GM12878 (cell line): ENCODE measurements at regions not wholly inside any gene's neighbourhood (a gene's known extent, or its start where the extent isn't known, plus 50 kb on each side); places are given as distances from the start of the nearest gene placed in this dataset.

ENCODE experiments used
- ATAC-seq: fragments of 200-7000 bp; cut with Tn5 transposase; 3 replicates; pipeline ENCODE4 v1.9.1; 2020; ENCODE audit warnings: mild to moderate bottlenecking, moderate library complexity
- BruUV-seq: library from RNA; stranded (reverse); fragments of 400-500 nt; replicated peaks from 2 replicates; lab custom pipeline; 2021; lab: Mats Ljungman, UMichigan
- CTCF ChIA-PET: fragments of 300-600 bp; sonication (Branson Sonifier 250); formaldehyde crosslinking; extraction: SDS; loops from one replicate; lab custom pipeline; 2021; ENCODE audit warnings: inconsistent platforms; lab: Yijun Ruan, JAX
- POLR2A ChIA-PET: fragments of 350-600 bp; formaldehyde crosslinking; extraction: SDS; loops from one replicate; lab custom pipeline; 2021; ENCODE audit warnings: inconsistent platforms; lab: Charles Lee
- RAD21 ChIA-PET: fragments of 300-600 bp; sonication (Branson Sonifier 250); formaldehyde crosslinking; loops from one replicate; lab custom pipeline; 2023; ENCODE audit warnings: antibody characterized with exemption; ENCODE audit not compliant: unreplicated experiment; lab: Charles Lee
- SMC1A ChIA-PET: fragments of 300-600 bp; sonication (Branson Sonifier 250); formaldehyde crosslinking; loops from one replicate; lab custom pipeline; 2023; ENCODE audit not compliant: unreplicated experiment, uncharacterized antibody; lab: Charles Lee
- DNase-seq: peaks from one replicate; pipeline ENCODE4 v3.0.0-alpha.2; 2011; ENCODE audit warnings: low read depth, low spot score
- FAIRE-seq: peaks from 3 replicates; lab custom pipeline; 2011; peaks lifted over from hg19 to GRCh38; lab: Jason Lieb, UNC
- H2AFZ ChIP-seq: 2 replicates; pipeline ENCODE4 v1.6.0; 2011; ENCODE audit warnings: low read depth, low read length, control low read depth; ENCODE audit not compliant: control insufficient read depth
- H3K27ac ChIP-seq: 2 replicates; pipeline ENCODE4 v1.5.1; 2011; ENCODE audit warnings: control low read depth; ENCODE audit not compliant: control insufficient read depth, insufficient read depth
- H3K27me3 ChIP-seq, 2 experiments: replicated peaks in 1 of 2; 2 replicates each; pipeline versions ENCODE4 v1.6.0 to v1.6.1; 2011; ENCODE audit warnings: low read length in 1 of 2; ENCODE audit not compliant: control insufficient read depth in 2 of 2, insufficient read depth in 2 of 2
- H3K36me3 ChIP-seq, 2 experiments: 2 replicates each; pipeline ENCODE4 v1.5.1; 2011; ENCODE audit warnings: low read length in 1 of 2; ENCODE audit not compliant: control insufficient read depth in 2 of 2, insufficient read depth in 2 of 2
- H3K4me1 ChIP-seq: 2 replicates; pipeline ENCODE4 v1.6.1; 2011; ENCODE audit warnings: mild to moderate bottlenecking, low read length, moderate library complexity, mixed read lengths; ENCODE audit not compliant: control insufficient read depth, insufficient read depth
- H3K4me2 ChIP-seq: 2 replicates; pipeline ENCODE4 v1.6.0; 2011; ENCODE audit warnings: control low read depth; ENCODE audit not compliant: control insufficient read depth, insufficient read depth
- H3K4me3 ChIP-seq: fragments of 200-600 bp; sonication (generic); 2 replicates; pipeline ENCODE4 v1.5.1; 2016
- H3K79me2 ChIP-seq: 2 replicates; pipeline ENCODE4 v1.6.0; 2011; ENCODE audit warnings: low read length; ENCODE audit not compliant: control insufficient read depth, insufficient read depth
- H3K9ac ChIP-seq: 2 replicates; pipeline ENCODE4 v1.8.0; 2011; ENCODE audit warnings: low read length, control low read depth, mixed read lengths; ENCODE audit not compliant: control insufficient read depth, insufficient read depth
- H3K9me3 ChIP-seq: replicated peaks from 3 replicates; pipeline ENCODE4 v1.5.1; 2011; ENCODE audit warnings: mild to moderate bottlenecking, low read length; ENCODE audit not compliant: control insufficient read depth, insufficient read depth
- H4K20me1 ChIP-seq: 2 replicates; pipeline ENCODE4 v1.6.0; 2011; ENCODE audit not compliant: control insufficient read depth, insufficient read depth
- BCL3 ChIP-seq: IDR thresholded peaks from 2 replicates; pipeline ENCODE4 v1.6.1; 2011; ENCODE audit warnings: borderline replicate concordance, low read depth, mild to moderate bottlenecking, moderate library complexity, low read length; ENCODE audit not compliant: insufficient read depth, poor library complexity, severe bottlenecking
- BRCA1 ChIP-seq: IDR thresholded peaks from 2 replicates; pipeline ENCODE4 v1.6.1; 2011; ENCODE audit warnings: low read depth, low read length, improper control_type of control experiment
- CBX3 ChIP-seq: fragments of 200-600 bp; sonication (generic); IDR thresholded peaks from 2 replicates; pipeline ENCODE4 v1.6.1; 2016; ENCODE audit warnings: low read depth, borderline replicate concordance
- EGR1 ChIP-seq, 2 experiments: IDR thresholded peaks; 1 replicate in 1 of 2; 2 replicates in 1 of 2; pipeline ENCODE4 v1.6.1; 2011 to 2012; ENCODE audit warnings: low read depth in 2 of 2, low read length in 2 of 2, borderline replicate concordance in 1 of 2, mild to moderate bottlenecking in 1 of 2, moderate library complexity in 1 of 2
- ELK1 ChIP-seq: IDR thresholded peaks from 2 replicates; pipeline ENCODE4 v1.6.1; 2012; ENCODE audit warnings: low read depth, low read length, improper control_type of control experiment
- GABPA ChIP-seq: IDR thresholded peaks from 2 replicates; pipeline ENCODE4 v1.6.1; 2014; ENCODE audit warnings: antibody characterized with exemption, low read depth, mild to moderate bottlenecking, inconsistent platforms
- HCFC1 ChIP-seq: fragments of 150-350 bp; IDR thresholded peaks from 2 replicates; pipeline ENCODE4 v1.6.1; 2014; ENCODE audit warnings: low read length
- HDGF ChIP-seq: fragments of 450-650 bp; IDR thresholded peaks from 2 replicates; pipeline ENCODE4 v1.6.1; 2016; ENCODE audit warnings: antibody characterized with exemption
- MLLT1 ChIP-seq: fragments of 450-650 bp; IDR thresholded peaks from 2 replicates; pipeline ENCODE4 v1.6.1; 2016; ENCODE audit warnings: mild to moderate bottlenecking
- MXI1 ChIP-seq: fragments of 150-350 bp; IDR thresholded peaks from 2 replicates; pipeline ENCODE4 v1.6.1; 2011; ENCODE audit warnings: low read depth, mild to moderate bottlenecking, inconsistent platforms, low read length, improper control_type of control experiment
- NKRF ChIP-seq: fragments of 450-650 bp; conservative IDR thresholded peaks from 2 replicates; pipeline ENCODE4 v1.6.1; 2017; ENCODE audit warnings: mild to moderate bottlenecking, moderate library complexity
- RCOR1 ChIP-seq: conservative IDR thresholded peaks from 2 replicates; pipeline ENCODE4 v1.6.1; 2012; ENCODE audit warnings: low read depth, low read length, improper control_type of control experiment
- SP1 ChIP-seq: IDR thresholded peaks from one replicate; pipeline ENCODE4 v1.6.1; 2011; ENCODE audit warnings: low read depth, low read length
- SREBF1 ChIP-seq: IDR thresholded peaks from 2 replicates; pipeline ENCODE4 v1.6.1; 2012; ENCODE audit warnings: mild to moderate bottlenecking, low read length
- SRF ChIP-seq, 2 experiments: IDR thresholded peaks; 2 replicates each; pipeline ENCODE4 v1.6.1; 2011; ENCODE audit warnings: low read depth in 2 of 2, low read length in 2 of 2, mild to moderate bottlenecking in 1 of 2, moderate library complexity in 1 of 2
- SUPT20H ChIP-seq: IDR thresholded peaks from 2 replicates; pipeline ENCODE4 v1.6.1; 2011; ENCODE audit warnings: low read depth, mild to moderate bottlenecking, low read length, moderate library complexity, borderline replicate concordance; ENCODE audit not compliant: control insufficient read depth
- SUZ12 ChIP-seq: fragments of 200-600 bp; sonication (generic); IDR thresholded peaks from one replicate; pipeline ENCODE4 v1.6.1; 2018; ENCODE audit warnings: antibody characterized with exemption, mild to moderate bottlenecking; ENCODE audit not compliant: unreplicated experiment
- WGBS: methylation state at CpG from one replicate; pipeline ENCODE4 v1.1.6; 2016; ENCODE audit warnings: low lambda C conversion rate; ENCODE audit not compliant: insufficient replicate concordance, insufficient coverage; ENCODE audit errors: missing lambda C conversion rate; 5-methylcytosine and 5-hydroxymethylcytosine counted together
- in situ Hi-C: fragments of 300-500 bp; cut with MboI; formaldehyde crosslinking; loops from 9 replicates; pipeline ENCODE4 v1.14.3; 2018; ENCODE audit warnings: mixed read lengths
- intact Hi-C: fragments of 100-400 bp; cut with micrococcal nuclease; formaldehyde crosslinking; loops from one replicate; pipeline ENCODE4 v1.14.2; 2022; ENCODE audit not compliant: unreplicated experiment

GRCh38 chr5:30878296-30878695, 315.2 kb upstream of the CDH6 start (continued):
- TF ChIP-seq SRF (IDR thresholded peaks at IDR 0.05; ENCODE audit: low read depth in 2 of 2, low read length in 2 of 2) = no peak
- TF ChIP-seq ELK1 = no peak
- no peak for TF ChIP-seq CBX3
- TF ChIP-seq NKRF = no peak
- no peak for TF ChIP-seq HDGF
- no peak for TF ChIP-seq SREBF1
- no peak for TF ChIP-seq SUZ12

- DNase-seq = no peak
- RAD21 ChIA-PET = no interaction called here
- no peaks in the 10 kb centered on the region for H3K4me1 ChIP-seq
- intact Hi-C loops (no loop called here), in situ Hi-C loops (no loop called here)
- TF ChIP-seq RCOR1 (no peak), GABPA (no peak), BCL3 (no peak), HCFC1 (no peak), MLLT1 (no peak), MXI1 (no peak), EGR1 (IDR thresholded peaks at IDR 0.05; ENCODE audit: borderline replicate concordance in 1 of 2, low read depth in 2 of 2, low read length in 2 of 2) (no peak), SUPT20H (no peak), BRCA1 (no peak), SP1 (no peak)
- no peaks in the 10 kb centered on the region for H3K9me3 ChIP-seq
- H2AFZ ChIP-seq = no peak overlapping the region
- H3K4me2 ChIP-seq = no peak overlapping the region
- H3K4me3 ChIP-seq = no peak overlapping the region
- no peak overlapping the region for H3K9ac ChIP-seq
- SMC1A ChIA-PET = no interaction called here
- POLR2A ChIA-PET = no interaction called here
- BruUV-seq = no TSS peak
- H3K36me3 ChIP-seq = no peaks in the 10 kb centered on the region
- no peak for FAIRE-seq
- CTCF ChIA-PET = no interaction called here
- no peaks in the 10 kb centered on the region for H4K20me1 ChIP-seq
- no peak overlapping the region for H3K27ac ChIP-seq
- H3K79me2 ChIP-seq = no peaks in the 10 kb centered on the region
- no peak for ATAC-seq
- H3K27me3 ChIP-seq = no peaks in the 10 kb centered on the region
- WGBS = 17% methylated on average over 10 of the region's 10 CpGs
Observed at GRCh38 chr5:30874241-30875034, 319.0 kb upstream of the CDH6 start.
